Sigmoid colon (tissue), 4 donors: ENCODE measurements at regions not wholly inside any gene's neighbourhood (a gene's known extent, or its start where the extent isn't known, plus 50 kb on each side); places are given as distances from the start of the nearest gene placed in this dataset.
"Not testable (repeated sequence)": the region's sequence is repeated elsewhere in the genome, so short reads cannot be mapped to it uniquely, and the experiment has no call there.

Experiments
- CTCF ChIP-seq, 4 experiments: fragments of 450-650 bp in 3 of 4; fragments of 200-600 bp in 1 of 4; IDR thresholded peaks; one replicate each; pipeline ENCODE4 v1.5.1; 2016 to 2019; ENCODE audit warnings: antibody characterized with exemption in 4 of 4, mild to moderate bottlenecking in 3 of 4, moderate library complexity in 2 of 4
- POLR2AphosphoS5 ChIP-seq, 4 donors: sonication (generic); formaldehyde crosslinking; IDR thresholded peaks; one replicate each; pipeline ENCODE4 v1.6.1; 2017; ENCODE audit warnings: antibody characterized with exemption in 4 of 4

GRCh38 chr2:125825781-125826180 lies 830.2 kb upstream of the GYPC start:
- TF ChIP-seq CTCF, POLR2AphosphoS5 (IDR thresholded peaks at IDR 0.05): not testable (repeated sequence)
